Subcutaneous abdominal adipose tissue (tissue), 5 donors: ENCODE measurements at regions not wholly inside any gene's neighbourhood (a gene's known extent, or its start where the extent isn't known, plus 50 kb on each side); places are given as distances from the start of the nearest gene placed in this dataset.
"Not testable (repeated sequence)": the region's sequence is repeated elsewhere in the genome, so short reads cannot be mapped to it uniquely, and the experiment has no call there.

Experiments used
- H3K27ac ChIP-seq: one replicate; pipeline ENCODE4 v1.7.0; 2013; ENCODE audit warnings: low read depth, mild to moderate bottlenecking, inconsistent platforms, low read length, moderate library complexity
- H3K27me3 ChIP-seq, 5 donors: one replicate each; pipeline ENCODE4 v1.7.0; 2013; ENCODE audit warnings: low read length in 5 of 5, inconsistent platforms in 1 of 5; ENCODE audit not compliant: control insufficient read depth in 5 of 5, insufficient read depth in 4 of 5
- H3K36me3 ChIP-seq, 5 donors: one replicate each; pipeline ENCODE4 v1.7.0; 2013; ENCODE audit warnings: low read length in 5 of 5; ENCODE audit not compliant: control insufficient read depth in 5 of 5, insufficient read depth in 5 of 5
- H3K4me1 ChIP-seq, 5 donors: one replicate each; pipeline ENCODE4 v1.7.0; 2013; ENCODE audit warnings: low read length in 5 of 5, mild to moderate bottlenecking in 3 of 5, moderate library complexity in 1 of 5; ENCODE audit not compliant: control insufficient read depth in 5 of 5, insufficient read depth in 5 of 5
- H3K4me3 ChIP-seq, 5 donors: one replicate each; pipeline ENCODE4 v1.7.0; 2013; ENCODE audit warnings: low read length in 5 of 5, low read depth in 1 of 5
- H3K9ac ChIP-seq, 5 donors: one replicate each; pipeline ENCODE4 v1.7.0; 2013; ENCODE audit warnings: low read length in 5 of 5, mild to moderate bottlenecking in 4 of 5, moderate library complexity in 3 of 5
- H3K9me3 ChIP-seq, 5 donors: one replicate each; pipeline ENCODE4 v1.7.0; 2013; ENCODE audit warnings: low read length in 5 of 5; ENCODE audit not compliant: control insufficient read depth in 5 of 5
- donor health status: healthy.
- donor health status: healthy.
- donor health status: healthy.
- donor health status: healthy.
- donor health status: healthy.

- H3K9ac ChIP-seq, result no peak overlapping the region
- H3K27me3 ChIP-seq, result no peaks in the 10 kb centered on the region
- peaks cover 0 to 13% (median 8%) of the 10 kb centered on the region in 5 donors for H3K4me1 ChIP-seq
- no peak overlapping the region for H3K27ac ChIP-seq
- H3K9me3 ChIP-seq, result no peaks in the 10 kb centered on the region
- no peaks in the 10 kb centered on the region for H3K36me3 ChIP-seq
- H3K4me3 ChIP-seq, result no peak overlapping the region
Measured at GRCh38 chr6:4362326-4362725, 227.0 kb upstream of the ECI2 start.

GRCh38 chr6:4360920-4361319 lies 225.5 kb upstream of the ECI2 start:
- Histone ChIP-seq H3K27me3 (no peaks in the 10 kb centered on the region), H3K9ac (no peak overlapping the region), H3K27ac (no peak overlapping the region)

GRCh38 chr6:4359108-4359730 lies 223.8 kb upstream of the ECI2 start:
- Histone ChIP-seq H3K36me3 (no peaks in the 10 kb centered on the region), H3K9me3 (no peaks in the 10 kb centered on the region), H3K4me1 (peaks cover 0 to 13% (median 8%) of the 10 kb centered on the region in 5 donors), H3K4me3 (peak overlapping the region in 2 of 5 donors; percentile 12 to 37), H3K27me3 (no peaks in the 10 kb centered on the region), H3K27ac (peak overlapping the region; percentile 69), H3K9ac (peak overlapping the region in 4 of 5 donors; percentile 7 to 74 (median 50))

More at GRCh38 chr6:4360920-4361319, 225.5 kb upstream of the ECI2 start:
- Histone ChIP-seq H3K4me3 (no peak overlapping the region), H3K9me3 (no peaks in the 10 kb centered on the region), H3K4me1 (peaks cover 0 to 13% (median 8%) of the 10 kb centered on the region in 5 donors), H3K36me3 (no peaks in the 10 kb centered on the region)

- Histone ChIP-seq H3K9me3 (no peaks in the 10 kb centered on the region), H3K4me1 (peaks cover 0 to 13% (median 8%) of the 10 kb centered on the region in 5 donors), H3K27ac (peak overlapping the region; percentile 69), H3K36me3 (no peaks in the 10 kb centered on the region), H3K9ac (peak overlapping the region in 4 of 5 donors; percentile 7 to 74 (median 50)), H3K4me3 (peak overlapping the region in 2 of 5 donors; percentile 12 to 37), H3K27me3 (no peaks in the 10 kb centered on the region)
Measured at GRCh38 chr6:4358414-4359107, 223.2 kb upstream of the ECI2 start.

GRCh38 chr6:4357660-4358152 lies 222.3 kb upstream of the ECI2 start:
- not testable (repeated sequence) for H3K9ac ChIP-seq, H3K4me3 ChIP-seq, H3K9me3 ChIP-seq, H3K27me3 ChIP-seq, H3K27ac ChIP-seq, H3K36me3 ChIP-seq
- H3K4me1 ChIP-seq, result peaks cover 0 to 15% (median 8%) of the 10 kb centered on the region in 5 donors

- no peak overlapping the region for H3K9ac ChIP-seq
- H3K27ac ChIP-seq, result peak overlapping the region; percentile 32
- H3K36me3 ChIP-seq, result no peaks in the 10 kb centered on the region
- no peaks in the 10 kb centered on the region for H3K27me3 ChIP-seq
- H3K4me1 ChIP-seq, result peaks cover 1 to 21% (median 14%) of the 10 kb centered on the region in 5 donors
- H3K9me3 ChIP-seq, result no peaks in the 10 kb centered on the region
- H3K4me3 ChIP-seq, result no peak overlapping the region
Measured at GRCh38 chr6:4356899-4357659, 221.7 kb upstream of the ECI2 start.

- Histone ChIP-seq H3K4me3 (no peak overlapping the region), H3K9ac (no peak overlapping the region), H3K36me3 (no peaks in the 10 kb centered on the region), H3K4me1 (peaks cover 9 to 39% (median 27%) of the 10 kb centered on the region in 5 donors), H3K27me3 (no peaks in the 10 kb centered on the region), H3K9me3 (no peaks in the 10 kb centered on the region), H3K27ac (no peak overlapping the region)
Measured at GRCh38 chr6:4355241-4355640, 219.9 kb upstream of the ECI2 start.

GRCh38 chr6:4354181-4354580 lies 218.8 kb upstream of the ECI2 start:
- Histone ChIP-seq H3K4me3 (no peak overlapping the region), H3K36me3 (no peaks in the 10 kb centered on the region), H3K4me1 (peaks cover 9 to 41% (median 25%) of the 10 kb centered on the region in 5 donors), H3K27ac (no peak overlapping the region), H3K9ac (no peak overlapping the region), H3K9me3 (no peaks in the 10 kb centered on the region), H3K27me3 (no peaks in the 10 kb centered on the region)

- no peaks in the 10 kb centered on the region for H3K9me3 ChIP-seq
- H3K27ac ChIP-seq, result peak overlapping the region; percentile 47
- no peaks in the 10 kb centered on the region for H3K36me3 ChIP-seq
- H3K27me3 ChIP-seq, result no peaks in the 10 kb centered on the region
- no peak overlapping the region for H3K4me3 ChIP-seq
- H3K4me1 ChIP-seq, result peaks cover 9 to 31% (median 19%) of the 10 kb centered on the region in 5 donors
- peak overlapping the region in 3 of 5 donors; percentile 16 to 77 (median 45) for H3K9ac ChIP-seq
Measured at GRCh38 chr6:4352731-4353130, 217.4 kb upstream of the ECI2 start.

- Histone ChIP-seq H3K27ac (peak overlapping the region; percentile 47), H3K9me3 (no peaks in the 10 kb centered on the region), H3K4me1 (peaks cover 9 to 31% (median 19%) of the 10 kb centered on the region in 5 donors), H3K9ac (peak overlapping the region in 4 of 5 donors; percentile 16 to 77 (median 40)), H3K36me3 (no peaks in the 10 kb centered on the region), H3K27me3 (no peaks in the 10 kb centered on the region), H3K4me3 (peak overlapping the region; percentile 25 to 65 (median 49))
Measured at GRCh38 chr6:4352322-4352669, 216.9 kb upstream of the ECI2 start.
